ENCODE measurements at regions not wholly inside any gene's neighbourhood (a gene's known extent, or its start where the extent isn't known, plus 50 kb on each side); places are given as distances from the start of the nearest gene placed in this dataset.
"Not testable (repeated sequence)": the region's sequence is repeated elsewhere in the genome, so short reads cannot be mapped to it uniquely, and the experiment has no call there.

DNA sequence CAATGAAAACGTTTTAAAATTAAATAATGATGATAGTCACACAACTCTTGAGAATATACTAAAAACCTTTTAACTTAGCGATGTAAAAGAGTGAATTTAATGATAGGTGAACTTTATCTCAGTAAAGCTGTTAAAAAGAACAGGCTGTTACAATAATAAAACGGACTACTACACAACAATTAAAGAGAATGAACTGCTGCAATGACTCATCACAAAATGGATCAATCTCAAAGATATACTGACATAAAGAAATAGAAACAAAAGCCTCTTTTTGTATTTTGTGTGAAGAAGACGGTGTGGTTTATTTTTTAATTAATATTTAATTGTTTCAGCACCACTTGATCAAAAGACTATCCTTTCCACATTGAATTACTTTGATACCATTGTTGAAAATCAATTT lies 352.4 kb upstream of the GJE1 start:
- no peak for DNase-seq (ENCODE audit: low read depth)

DNA sequence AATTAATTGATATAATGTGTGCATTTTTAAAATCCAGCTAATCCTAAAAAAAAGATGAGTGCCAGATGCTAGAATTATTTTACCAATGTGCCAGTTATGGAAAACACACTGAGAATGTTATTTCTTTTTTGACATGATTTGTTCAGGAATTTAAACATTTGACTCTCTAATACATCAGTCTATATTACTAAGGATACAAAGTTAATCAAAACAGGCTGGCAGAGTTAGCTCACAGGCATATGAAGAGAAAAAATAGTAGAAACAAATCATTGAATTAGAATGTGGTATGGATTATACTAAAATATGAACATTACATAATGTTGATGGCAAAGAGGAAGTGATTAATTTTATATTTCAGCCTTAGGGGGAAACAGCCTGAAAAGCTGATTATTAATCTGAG lies 368.3 kb upstream of the GJE1 start:
- DNase-seq (ENCODE audit: low read depth): no peak

DNA sequence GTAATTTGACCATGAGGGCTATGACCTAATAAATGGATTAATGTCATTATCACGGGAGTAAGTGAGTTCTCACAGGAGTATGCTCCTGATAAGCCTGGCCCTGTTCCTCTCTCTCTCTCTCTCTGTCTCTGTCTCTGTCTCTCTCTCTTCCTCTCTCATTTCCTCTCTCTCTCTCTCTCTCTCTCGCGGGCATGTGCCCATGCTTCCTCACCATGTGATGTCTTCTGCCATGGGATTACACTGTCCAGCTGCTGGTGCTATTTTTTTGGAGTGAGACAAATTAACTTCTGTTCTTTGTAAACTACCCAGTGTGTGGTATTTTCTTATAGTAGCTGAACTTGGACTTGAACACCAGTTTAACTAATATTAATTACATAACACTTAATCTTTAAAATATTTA lies 374.3 kb upstream of the GJE1 start:
- DNase-seq (ENCODE audit: low read depth): no peak

DNA sequence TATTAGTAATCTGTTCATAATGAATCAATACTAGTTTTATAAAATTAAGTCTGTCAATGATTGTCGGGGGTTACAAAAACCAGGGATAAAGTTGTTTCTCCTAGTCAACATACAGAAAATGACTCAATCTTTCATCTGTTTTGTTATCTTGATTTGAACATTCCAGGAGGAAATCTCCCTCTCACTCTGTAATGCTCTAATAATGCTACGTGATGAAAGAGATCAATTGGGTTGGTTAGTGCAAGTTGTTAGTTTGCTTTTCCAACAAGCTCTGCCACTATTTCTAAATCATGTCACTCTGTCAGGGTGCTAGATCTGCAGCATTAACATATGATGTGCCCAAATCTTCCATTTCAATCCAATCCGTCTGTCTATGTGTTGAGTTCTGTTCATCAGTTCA lies 379.5 kb upstream of the GJE1 start:
- no peak for DNase-seq (ENCODE audit: low read depth)

DNA sequence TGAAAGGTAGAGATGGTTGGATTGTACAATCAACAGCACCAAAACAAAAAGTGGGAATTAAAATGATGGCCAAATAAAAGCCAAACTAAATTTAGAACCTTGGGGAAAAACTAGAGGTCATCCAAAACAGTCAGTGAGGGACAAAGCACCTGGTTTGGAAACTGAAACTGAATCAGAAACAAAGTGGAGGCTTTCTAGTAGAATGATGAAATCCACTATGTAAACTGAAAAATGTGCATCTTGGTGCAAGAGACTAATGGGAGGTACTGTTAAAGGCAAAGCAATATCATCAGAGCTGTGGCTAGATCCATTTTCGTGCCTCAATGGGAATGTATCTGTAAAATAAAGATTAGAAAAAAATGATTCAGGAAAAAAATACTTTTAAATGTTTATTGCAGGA lies 380.0 kb upstream of the GJE1 start:
- no peak for DNase-seq (ENCODE audit: low read depth)

DNA sequence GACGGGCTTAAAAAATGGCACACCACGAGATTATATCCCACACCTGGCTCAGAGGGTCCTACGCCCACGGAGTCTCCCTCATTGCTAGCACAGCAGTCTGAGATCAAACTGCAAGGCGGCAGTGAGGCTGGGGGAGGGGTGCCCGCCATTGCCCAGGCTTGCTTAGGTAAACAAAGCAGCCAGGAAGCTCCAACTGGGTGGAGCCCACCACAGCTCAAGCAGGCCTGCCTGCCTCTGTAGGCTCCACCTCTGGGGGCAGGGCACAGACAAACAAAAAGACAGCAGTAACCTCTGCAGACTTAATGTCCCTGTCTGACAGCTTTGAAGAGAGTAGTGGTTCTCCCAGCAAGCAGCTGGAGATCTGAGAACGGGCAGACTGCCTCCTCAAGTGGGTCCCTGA lies 386.4 kb upstream of the GJE1 start:
- DNase-seq (ENCODE audit: low read depth): not testable (repeated sequence)

DNA sequence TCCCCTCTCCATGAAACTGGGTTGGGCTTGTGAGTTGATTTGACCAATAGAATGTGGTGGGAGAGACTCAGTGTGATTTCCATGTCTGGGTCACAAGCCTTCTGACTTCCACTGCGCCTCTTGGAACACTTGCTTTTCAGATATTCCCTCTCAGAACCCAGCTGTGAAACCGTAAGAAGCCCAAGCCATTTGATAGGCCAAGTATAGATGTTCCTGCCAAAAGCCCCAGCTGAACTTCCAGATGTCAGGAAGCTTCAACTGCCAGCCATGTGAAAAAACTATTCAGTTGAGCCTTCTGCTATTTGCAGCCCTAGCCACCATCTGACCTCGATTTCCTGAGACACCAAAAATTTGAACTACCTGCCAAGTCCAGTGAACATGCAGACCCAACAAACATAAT lies 387.8 kb upstream of the GJE1 start:
- no peak for DNase-seq (ENCODE audit: low read depth)

DNA sequence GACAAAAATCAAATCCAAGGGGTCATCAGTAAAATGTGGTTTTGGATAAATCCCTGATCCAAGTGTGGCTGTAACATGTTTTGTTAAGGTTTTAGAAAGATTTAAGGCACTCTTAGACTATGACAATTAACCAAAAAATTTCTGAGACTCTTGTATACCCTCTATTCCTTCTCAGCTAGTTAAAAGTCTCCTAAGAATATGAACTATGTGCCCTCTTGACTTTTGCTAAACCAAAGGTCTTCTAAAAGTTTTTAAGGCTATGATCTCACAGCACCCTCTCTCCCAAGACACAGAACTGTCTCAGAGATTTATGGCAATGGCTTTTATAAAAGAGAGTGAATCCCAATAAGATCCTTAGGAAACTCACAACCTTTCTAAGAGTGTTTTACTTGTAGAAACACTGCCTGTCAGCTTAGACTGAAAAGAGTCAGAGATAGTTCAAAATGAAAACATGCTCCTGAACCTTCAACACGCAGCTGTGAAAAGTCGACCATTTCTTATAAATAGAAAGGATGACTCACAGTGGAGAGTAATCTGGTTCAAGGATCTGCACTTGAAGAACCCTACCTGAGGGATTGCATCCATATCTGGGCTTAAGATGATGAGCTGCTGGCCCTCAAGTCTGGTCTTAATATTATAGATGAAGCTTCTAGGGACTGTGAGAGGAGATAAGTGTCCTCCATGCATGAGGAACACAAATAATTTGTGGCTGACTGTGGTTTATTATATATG lies 388.4 kb upstream of the GJE1 start:
- DNase-seq (ENCODE audit: low read depth): no peak

DNA sequence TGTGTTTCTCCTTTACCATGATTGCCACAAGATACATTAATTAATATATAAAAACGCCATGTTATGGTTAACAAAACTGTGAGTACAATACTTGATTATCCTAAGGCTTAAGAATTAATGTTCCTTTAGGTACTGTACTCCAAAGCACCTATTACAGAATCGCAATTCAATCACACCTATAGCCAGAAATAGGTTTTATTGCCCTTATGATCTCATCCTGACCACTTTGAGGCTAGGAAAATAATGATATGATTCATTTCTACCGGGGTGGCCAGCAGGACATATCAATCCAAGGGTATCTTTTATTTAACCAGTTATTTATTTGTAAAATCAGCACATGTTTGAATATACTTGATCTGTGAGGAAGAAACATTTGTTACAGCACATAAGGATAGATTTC lies 396.6 kb upstream of the GJE1 start:
- DNase-seq (ENCODE audit: low read depth): no peak

DNA sequence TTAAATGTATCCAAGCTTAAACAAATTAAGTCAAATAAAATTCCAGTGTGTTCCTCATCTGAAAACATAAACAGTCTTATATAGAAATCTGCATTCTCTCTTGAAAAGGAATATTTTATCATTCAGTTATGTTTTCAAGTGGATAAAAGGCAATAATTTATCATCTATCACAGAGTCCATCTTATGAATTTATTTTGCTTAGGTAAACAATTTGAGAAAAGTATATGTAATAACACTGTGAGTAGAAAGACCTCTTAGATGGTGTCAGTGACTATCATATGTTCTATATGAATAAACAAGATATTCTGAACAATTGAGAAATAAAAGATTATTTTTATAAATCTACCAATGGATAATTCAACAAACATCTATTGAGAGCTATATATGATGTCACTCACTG lies 397.6 kb upstream of the GJE1 start:
- no peak for DNase-seq (ENCODE audit: low read depth)

DNA sequence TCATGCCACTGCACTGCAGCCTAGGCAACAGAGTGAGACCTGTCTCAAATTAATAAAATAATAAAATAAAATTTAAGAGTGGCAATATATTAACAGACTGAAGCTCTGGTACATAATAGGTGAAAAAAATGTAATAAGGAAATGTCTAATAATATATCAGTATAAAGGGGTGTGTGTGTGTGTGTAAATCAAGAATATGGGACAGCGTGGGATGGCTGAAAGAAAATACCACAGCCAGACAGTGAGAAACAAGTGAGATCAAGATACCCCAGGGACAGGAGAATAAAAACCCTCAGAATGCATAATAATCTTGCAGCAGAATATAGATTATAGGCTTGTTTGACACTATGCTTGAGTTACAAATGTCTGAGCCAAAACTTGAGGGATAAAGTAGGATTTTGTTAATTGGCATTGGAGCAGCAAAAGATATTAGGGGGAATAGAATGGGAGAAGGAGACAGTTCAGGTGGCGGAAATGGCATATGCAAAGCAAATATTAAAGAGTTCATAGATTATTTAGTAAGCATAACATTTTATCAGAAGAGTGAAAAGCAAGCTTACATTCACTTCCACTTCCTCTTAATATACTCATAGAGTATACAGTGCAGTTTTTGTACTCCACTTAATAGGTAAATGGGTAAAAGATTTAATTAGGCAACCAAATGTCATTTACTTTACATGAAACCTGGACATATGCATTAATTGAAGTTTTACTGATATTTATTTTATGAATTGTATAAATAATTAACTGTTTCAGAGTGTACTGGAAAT lies 398.5 kb upstream of the GJE1 start:
- no peak for DNase-seq (ENCODE audit: low read depth)

DNA sequence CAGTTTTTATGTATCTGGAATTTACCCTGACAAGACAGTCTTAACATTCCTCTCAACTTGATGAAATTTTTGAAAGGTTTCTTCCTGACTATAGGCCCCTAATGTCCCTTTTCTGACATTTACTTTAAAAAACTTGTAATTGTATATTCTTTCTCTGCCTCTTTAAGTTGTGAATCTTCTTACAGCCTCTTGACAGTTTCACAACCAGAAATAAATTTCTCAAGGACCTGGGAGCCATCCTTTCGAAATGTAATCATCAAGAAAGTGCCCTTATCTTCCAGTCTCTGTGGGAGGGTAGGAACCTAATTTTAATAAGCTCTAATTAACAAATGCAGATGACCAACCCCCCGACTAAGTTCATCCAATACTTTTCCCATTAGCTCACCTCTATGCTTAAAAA lies 403.6 kb upstream of the GJE1 start:
- DNase-seq (ENCODE audit: low read depth): no peak

DNA sequence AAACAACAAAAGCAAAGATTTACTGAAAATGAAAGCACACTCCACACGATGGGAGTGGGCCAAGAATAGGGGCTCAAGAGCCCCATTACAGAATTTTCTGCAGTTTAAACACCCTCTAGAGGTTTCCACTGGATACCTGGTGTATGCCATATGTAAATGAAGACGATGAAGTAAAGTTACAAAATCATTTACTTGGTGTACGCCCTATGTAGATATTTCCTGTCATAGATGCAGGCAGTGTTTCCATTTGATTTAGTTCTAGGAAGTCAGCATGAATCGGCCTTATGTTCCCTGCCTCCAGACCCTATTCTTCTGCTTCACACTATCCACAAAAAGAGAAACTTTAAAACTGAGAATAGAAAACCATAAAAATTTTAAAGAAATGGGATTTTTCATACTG lies 404.4 kb upstream of the GJE1 start:
- no peak for DNase-seq (ENCODE audit: low read depth)

DNA sequence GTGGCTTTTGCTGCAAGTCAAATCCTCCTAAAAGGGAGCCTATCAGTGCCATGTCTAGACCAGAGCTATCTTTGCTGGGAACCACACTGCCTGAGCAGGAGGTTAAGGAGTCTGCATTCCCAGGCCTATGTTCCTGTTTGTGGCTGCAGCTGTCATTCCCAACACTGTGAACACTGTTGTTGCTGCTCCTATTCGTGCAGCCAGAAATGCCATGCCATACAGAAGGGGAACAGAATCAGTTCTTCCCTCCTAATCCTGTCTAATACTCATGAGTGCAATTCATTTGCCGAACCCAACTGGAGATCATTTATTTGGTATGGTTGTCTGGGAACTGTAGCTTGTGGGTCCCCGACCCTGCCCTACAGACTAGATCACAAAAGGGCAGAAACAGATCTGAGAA lies 406.5 kb upstream of the GJE1 start:
- DNase-seq (ENCODE audit: low read depth): no peak

DNA sequence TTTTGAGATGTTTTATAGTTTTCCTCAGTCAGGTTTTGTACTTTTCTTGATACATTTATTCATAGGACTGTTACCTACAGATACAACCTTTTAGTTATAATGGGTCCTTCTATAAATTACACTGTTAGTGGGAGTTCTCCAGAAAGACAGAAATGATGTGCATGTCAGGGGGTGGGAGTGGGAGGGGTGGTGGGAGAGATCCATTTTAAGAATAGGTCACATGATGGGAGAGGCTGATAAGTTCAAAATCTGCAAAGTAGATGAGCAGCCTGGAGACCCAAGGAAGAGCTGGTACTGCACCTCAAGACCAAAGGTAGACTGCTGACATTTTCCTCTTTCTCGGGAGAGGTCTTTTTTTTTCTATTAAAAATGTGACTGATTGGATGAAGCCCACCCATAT lies 408.0 kb upstream of the GJE1 start:
- DNase-seq (ENCODE audit: low read depth): no peak

DNA sequence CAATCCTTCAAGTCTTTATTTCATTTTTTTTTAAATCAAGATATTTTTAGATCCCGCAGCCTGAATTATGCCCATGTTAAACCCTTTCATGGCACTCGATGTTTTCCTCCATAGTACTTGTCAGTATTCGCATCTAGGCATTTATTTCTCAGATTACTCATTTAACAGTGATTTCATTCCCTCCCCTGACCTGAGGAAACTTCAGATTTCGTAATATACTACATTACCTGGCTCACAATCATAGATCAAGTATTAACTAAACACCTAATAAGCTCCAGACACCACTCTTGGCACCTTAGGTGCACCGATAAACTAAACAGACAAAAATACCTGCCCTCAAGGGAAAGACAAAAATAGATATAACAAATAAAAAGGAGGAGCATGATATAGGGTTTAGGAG lies 413.2 kb upstream of the GJE1 start:
- no peak for DNase-seq (ENCODE audit: low read depth)

DNA sequence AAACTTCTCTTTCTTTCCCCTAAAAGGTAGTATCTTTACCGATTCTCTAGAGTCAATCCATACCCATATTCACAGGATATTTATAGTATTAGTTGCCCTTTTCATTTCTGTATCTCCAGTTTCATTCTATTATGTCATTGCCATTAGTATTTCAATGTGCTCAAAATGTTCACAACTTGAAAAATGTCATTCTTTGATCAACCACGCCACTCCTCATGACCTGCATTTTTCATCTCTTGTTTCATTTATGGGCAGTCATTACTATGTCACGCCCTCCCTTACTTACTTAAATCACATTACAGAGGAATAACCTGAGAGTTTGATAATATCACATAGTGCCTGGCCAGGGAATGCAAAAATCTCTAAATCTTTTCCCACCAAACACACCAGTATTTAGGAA lies 427.3 kb upstream of the GJE1 start:
- no peak for DNase-seq (ENCODE audit: low read depth)

DNA sequence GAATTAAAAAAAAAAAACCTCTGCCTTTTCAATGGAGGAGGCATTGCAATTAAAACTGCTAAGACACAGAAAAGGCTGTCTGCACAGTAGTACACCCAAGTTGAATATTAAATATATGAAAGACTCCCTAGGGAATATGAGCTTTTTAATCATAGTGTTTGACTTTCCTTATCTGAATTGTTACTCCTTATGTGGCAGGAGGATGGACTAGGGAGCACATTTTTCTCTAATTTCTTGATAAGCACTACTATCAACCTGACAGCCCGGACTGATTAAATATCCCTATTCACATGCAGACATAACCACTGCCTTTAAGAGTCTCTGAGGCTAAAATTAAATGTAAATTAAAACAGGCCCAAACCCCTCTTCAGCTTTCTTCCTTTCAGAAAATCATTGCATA lies 428.6 kb upstream of the GJE1 start:
- no peak for DNase-seq (ENCODE audit: low read depth)

DNA sequence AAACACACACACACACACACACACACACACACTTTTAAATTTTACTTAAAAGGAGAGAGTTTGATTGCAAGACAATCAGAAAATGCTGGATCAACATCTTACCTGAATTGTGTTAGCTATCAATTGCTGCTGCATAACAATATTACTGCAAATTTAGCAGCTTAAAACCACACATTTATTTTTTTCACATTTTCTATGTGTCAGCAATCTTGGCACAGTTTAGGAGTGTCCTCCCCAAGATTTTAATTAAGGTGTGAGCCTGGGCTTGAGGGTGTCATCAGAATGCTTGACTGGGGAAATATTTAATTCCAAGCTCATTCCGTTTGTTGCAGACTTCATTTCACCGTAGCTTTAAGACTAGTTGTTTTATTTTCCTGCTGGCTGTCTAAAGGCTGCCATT lies 431.0 kb upstream of the GJE1 start:
- DNase-seq (ENCODE audit: low read depth): no peak

DNA sequence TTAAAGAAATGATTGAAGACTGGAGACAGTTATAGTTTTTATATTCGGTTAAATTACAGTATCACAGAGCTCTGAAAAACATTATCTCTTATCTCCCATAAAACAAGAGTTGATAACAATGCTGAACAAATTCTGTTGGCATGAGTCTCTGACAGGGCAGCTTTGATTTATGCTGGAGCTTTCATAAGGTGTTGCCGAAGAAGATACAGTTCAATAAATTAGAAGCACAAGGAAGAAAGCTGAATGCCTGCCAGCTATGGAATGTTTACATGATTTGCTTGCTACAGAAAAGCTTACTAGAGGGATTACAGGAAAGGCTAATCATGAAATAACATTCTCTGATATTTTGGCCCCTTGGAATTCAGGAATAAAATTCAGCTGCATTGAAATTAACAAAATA lies 431.9 kb upstream of the GJE1 start:
- no peak for DNase-seq (ENCODE audit: low read depth)

DNA sequence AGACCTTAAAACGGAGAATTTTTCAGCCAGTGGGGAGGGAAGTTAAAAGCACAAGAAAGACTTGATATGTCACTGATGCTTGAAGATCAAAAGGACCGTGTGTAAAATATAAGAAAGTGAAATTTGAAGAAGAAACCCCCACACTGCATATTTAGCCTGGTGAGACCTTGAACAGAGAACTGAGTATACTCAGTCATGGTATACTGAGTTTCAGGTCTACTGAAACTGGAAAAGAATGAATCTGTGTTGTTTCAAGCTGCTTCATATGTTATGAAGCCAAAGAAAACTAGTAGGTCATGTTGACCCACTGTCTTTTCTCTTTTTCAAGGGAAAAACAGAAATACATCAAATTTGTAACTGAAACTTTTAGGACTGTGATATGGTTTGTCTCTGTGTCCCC lies 443.8 kb upstream of the GJE1 start:
- no peak for DNase-seq (ENCODE audit: low read depth)

DNA sequence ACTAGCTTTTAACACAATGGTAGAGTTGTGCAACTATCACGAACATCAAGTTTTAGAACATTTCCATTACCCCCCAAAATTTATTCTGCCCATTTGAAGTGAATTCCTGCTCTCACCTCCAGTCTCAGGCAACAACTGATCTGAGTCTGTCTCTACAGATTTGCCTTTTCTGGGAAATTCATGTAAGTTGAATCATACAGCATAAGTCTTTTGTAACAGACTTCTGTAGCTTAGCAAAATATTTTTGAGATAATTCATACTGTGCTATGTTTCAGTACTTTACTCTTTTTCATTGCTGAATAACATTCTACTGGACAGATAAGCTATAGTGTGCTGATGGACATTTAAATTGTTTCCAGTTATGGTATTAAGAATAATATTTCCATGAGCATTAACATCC lies 447.3 kb upstream of the GJE1 start:
- no peak for DNase-seq (ENCODE audit: low read depth)

DNA sequence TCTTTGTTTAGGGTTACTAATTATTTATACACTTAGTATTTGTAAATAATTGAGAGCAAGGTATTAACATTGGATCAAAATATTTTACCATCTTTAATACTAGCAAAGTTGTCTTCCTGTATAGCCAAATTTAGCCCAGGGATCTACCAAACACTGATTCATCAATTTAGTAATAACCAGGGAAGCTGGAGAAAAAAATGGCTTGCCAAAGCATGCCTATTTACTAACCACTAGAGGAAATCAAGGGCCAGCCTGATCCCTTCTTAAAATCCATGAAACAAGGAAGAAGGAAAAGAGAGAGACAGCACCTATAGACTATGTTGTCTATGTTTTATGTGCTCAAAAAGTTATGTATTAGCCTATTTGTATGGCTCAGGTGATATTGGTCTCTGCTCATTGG lies 450.3 kb upstream of the GJE1 start:
- DNase-seq (ENCODE audit: low read depth): no peak

DNA sequence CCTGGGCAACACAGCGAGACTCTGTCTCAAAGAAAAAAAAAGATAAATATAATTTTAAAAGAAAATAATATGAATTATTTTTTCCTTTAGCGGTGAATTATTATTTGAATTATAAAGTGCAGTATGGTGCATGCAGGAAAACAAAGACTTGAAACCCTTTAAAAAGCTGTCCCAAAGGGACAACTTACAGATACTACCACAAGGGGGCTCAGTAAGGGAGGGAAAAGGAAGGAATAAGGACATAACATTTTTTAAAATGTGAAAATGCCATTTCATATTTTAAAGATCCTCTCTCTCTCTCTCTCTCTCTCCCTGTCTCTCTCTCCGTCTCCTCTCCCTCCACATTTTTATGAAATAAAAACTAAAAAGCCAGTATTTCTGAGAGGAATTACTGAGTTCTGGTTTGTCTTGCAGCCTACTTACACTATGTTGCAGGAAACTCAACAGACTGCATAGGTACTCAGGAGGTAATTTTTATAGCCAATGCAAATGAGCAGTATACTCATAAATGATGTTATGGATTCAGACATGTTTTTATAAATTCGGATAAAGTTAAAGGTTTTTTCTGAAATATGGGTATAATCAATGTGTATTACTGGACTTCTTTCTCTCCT lies 455.0 kb upstream of the GJE1 start:
- no peak for DNase-seq (ENCODE audit: low read depth)
